H1 (cell line): ENCODE measurements at regions not wholly inside any gene's neighbourhood (a gene's known extent, or its start where the extent isn't known, plus 50 kb on each side); places are given as distances from the start of the nearest gene placed in this dataset.

Source experiments
- CTCF ChIA-PET: fragments of 300-600 bp; sonication (Branson Sonifier 250); formaldehyde crosslinking; loops from one replicate; lab custom pipeline; 2021; ENCODE audit not compliant: partially characterized antibody; lab: Charles Lee
- POLR2A ChIA-PET: fragments of 300-600 bp; sonication (Branson Sonifier 250); formaldehyde crosslinking; loops from one replicate; lab custom pipeline; 2021; ENCODE audit warnings: inconsistent platforms; ENCODE audit not compliant: partially characterized antibody; lab: Charles Lee
- DNase-seq, 2 experiments: peaks; one replicate each; pipeline versions ENCODE4 v3.0.0 to v3.0.0-alpha.2; 2010 to 2022; ENCODE audit warnings: low spot score in 2 of 2, low read depth in 1 of 2, mixed read lengths in 1 of 2
- FAIRE-seq: peaks from 2 replicates; lab custom pipeline; 2011; peaks lifted over from hg19 to GRCh38; lab: Jason Lieb, UNC
- H2AFZ ChIP-seq: 2 replicates; pipeline ENCODE4 v1.8.1; 2012; ENCODE audit warnings: low read length, inconsistent platforms
- H2AK5ac ChIP-seq: 2 replicates; pipeline ENCODE4 v1.6.1; 2013; ENCODE audit warnings: low read depth, low read length
- H2BK120ac ChIP-seq: replicated peaks from 2 replicates; pipeline ENCODE3; 2013; ENCODE audit warnings: low read depth, low read length, inconsistent platforms
- H2BK12ac ChIP-seq: 2 replicates; pipeline ENCODE4 v1.6.1; 2013; ENCODE audit warnings: low read depth, low read length
- H2BK15ac ChIP-seq: 2 replicates; pipeline ENCODE4 v1.6.1; 2013; ENCODE audit warnings: low read length
- H2BK20ac ChIP-seq: 2 replicates; pipeline ENCODE4 v1.6.1; 2013; ENCODE audit warnings: low read length
- H2BK5ac ChIP-seq: 2 replicates; pipeline ENCODE4 v1.6.1; 2013; ENCODE audit warnings: low read depth, low read length
- H3K14ac ChIP-seq: 2 replicates; pipeline ENCODE4 v1.6.1; 2013; ENCODE audit warnings: inconsistent platforms; ENCODE audit not compliant: insufficient read length
- H3K18ac ChIP-seq: 2 replicates; pipeline ENCODE4 v1.6.1; 2013; ENCODE audit warnings: low read length; ENCODE audit errors: extremely low read depth
- H3K23ac ChIP-seq: 2 replicates; pipeline ENCODE4 v1.6.1; 2013; ENCODE audit warnings: inconsistent platforms; ENCODE audit not compliant: insufficient read length
- H3K23me2 ChIP-seq: 2 replicates; pipeline ENCODE4 v1.6.1; 2013; ENCODE audit warnings: low read depth, low read length
- H3K27ac ChIP-seq: 2 replicates; pipeline ENCODE4 v1.6.1; 2011; ENCODE audit warnings: low read depth, low read length, inconsistent platforms
- H3K27me3 ChIP-seq, 4 experiments: replicated peaks in 1 of 4; 1 replicate in 1 of 4; 2 replicates in 3 of 4; pipeline versions ENCODE4 v1.6.1 to v1.8.1; 2011 to 2013; ENCODE audit warnings: low read length in 3 of 4, mild to moderate bottlenecking in 3 of 4, inconsistent platforms in 2 of 4, mixed read lengths in 2 of 4, moderate library complexity in 1 of 4; ENCODE audit not compliant: control insufficient read depth in 3 of 4, insufficient read depth in 3 of 4; ENCODE audit errors: extremely low read depth in 1 of 4
- H3K36me3 ChIP-seq, 4 experiments: 2 replicates each; pipeline versions ENCODE4 v1.6.1 to v1.8.1; 2011 to 2013; ENCODE audit warnings: mild to moderate bottlenecking in 4 of 4, low read length in 3 of 4, moderate library complexity in 2 of 4, control low read depth in 1 of 4, inconsistent platforms in 1 of 4; ENCODE audit not compliant: insufficient read depth in 4 of 4, control insufficient read depth in 2 of 4
- H3K4ac ChIP-seq: replicated peaks from 2 replicates; pipeline ENCODE3; 2013; ENCODE audit warnings: low read length, low read depth, mixed read lengths, inconsistent platforms; ENCODE audit not compliant: insufficient read length
- H3K4me1 ChIP-seq, 4 experiments: replicated peaks in 1 of 4; 1 replicate in 1 of 4; 2 replicates in 3 of 4; pipeline versions ENCODE4 v1.6.1 to v1.8.1; 2011 to 2013; ENCODE audit warnings: low read length in 3 of 4, inconsistent platforms in 2 of 4, mixed read lengths in 1 of 4; ENCODE audit not compliant: insufficient read depth in 4 of 4, control insufficient read depth in 3 of 4
- H3K4me2 ChIP-seq, 2 experiments: 2 replicates each; pipeline versions ENCODE4 v1.6.1 to v1.8.1; 2011 to 2013; ENCODE audit warnings: low read depth in 2 of 2, low read length in 2 of 2, control low read depth in 1 of 2, inconsistent platforms in 1 of 2, mild to moderate bottlenecking in 1 of 2; ENCODE audit not compliant: insufficient read depth in 1 of 2
- H3K4me3 ChIP-seq, 4 experiments: fragments of 200-600, 300-600 bp in 1 of 4; sonication (generic), shearing (Covaris generic), sonication (Bioruptor Twin) in 1 of 4; 2 replicates each; pipeline versions ENCODE4 v1.5.1 to v1.8.1; 2011 to 2016; ENCODE audit warnings: low read length in 4 of 4, low read depth in 3 of 4, control low read depth in 2 of 4, inconsistent platforms in 2 of 4, mild to moderate bottlenecking in 2 of 4, mixed read lengths in 1 of 4, moderate library complexity in 1 of 4; ENCODE audit not compliant: insufficient read depth in 2 of 4; ENCODE audit errors: extremely low read depth in 1 of 4
- H3K56ac ChIP-seq: replicated peaks from 2 replicates; pipeline ENCODE3; 2013; ENCODE audit warnings: low read depth, mild to moderate bottlenecking, mixed read lengths, low read length, inconsistent platforms; ENCODE audit not compliant: insufficient read length
- H3K79me1 ChIP-seq: 2 replicates; pipeline ENCODE4 v1.6.1; 2013; ENCODE audit warnings: low read depth, low read length, control low read depth
- H3K79me2 ChIP-seq, 2 experiments: 2 replicates each; pipeline versions ENCODE4 v1.6.1 to v1.8.1; 2012 to 2013; ENCODE audit warnings: low read length in 2 of 2, mild to moderate bottlenecking in 2 of 2, inconsistent platforms in 1 of 2; ENCODE audit not compliant: insufficient read depth in 2 of 2, control insufficient read depth in 1 of 2
- H3K9ac ChIP-seq, 4 experiments: replicated peaks in 1 of 4; 1 replicate in 1 of 4; 2 replicates in 3 of 4; pipeline versions ENCODE4 v1.6.1 to v1.8.1; 2011 to 2013; ENCODE audit warnings: low read depth in 3 of 4, low read length in 3 of 4, control low read depth in 2 of 4, mild to moderate bottlenecking in 2 of 4, moderate library complexity in 2 of 4, inconsistent platforms in 1 of 4; ENCODE audit errors: extremely low read depth in 1 of 4
- H3K9me3 ChIP-seq, 2 experiments: 2 replicates each; pipeline versions ENCODE4 v1.6.1 to v1.8.1; 2012 to 2013; ENCODE audit warnings: mild to moderate bottlenecking in 2 of 2, moderate library complexity in 2 of 2, control low read depth in 1 of 2, inconsistent platforms in 1 of 2, low read depth in 1 of 2, low read length in 1 of 2, mixed read lengths in 1 of 2; ENCODE audit not compliant: insufficient read depth in 2 of 2
- H4K20me1 ChIP-seq, 2 experiments: replicated peaks in 1 of 2; 2 replicates each; pipeline versions ENCODE3 to v1.8.1; 2011 to 2013; ENCODE audit warnings: inconsistent platforms in 2 of 2, low read length in 2 of 2, mild to moderate bottlenecking in 1 of 2; ENCODE audit not compliant: insufficient read depth in 2 of 2, control insufficient read depth in 1 of 2
- H4K5ac ChIP-seq: 2 replicates; pipeline ENCODE4 v1.6.1; 2013; ENCODE audit warnings: low read length, low read depth, mixed read lengths, inconsistent platforms; ENCODE audit not compliant: insufficient read length
- H4K8ac ChIP-seq: 2 replicates; pipeline ENCODE4 v1.8.0; 2013; ENCODE audit warnings: mild to moderate bottlenecking, moderate library complexity, low read length, inconsistent platforms; ENCODE audit not compliant: insufficient read depth; ENCODE audit errors: extremely low read depth
- H4K91ac ChIP-seq: replicated peaks from 2 replicates; pipeline ENCODE3; 2013; ENCODE audit warnings: low read length, mixed read lengths, inconsistent platforms; ENCODE audit not compliant: insufficient read length
- KDM1A ChIP-seq: fragments of 200-600, 300-600 bp; sonication (generic); IDR thresholded peaks from 2 replicates; pipeline ENCODE4 v1.7.1; 2016; ENCODE audit warnings: mild to moderate bottlenecking, low read length, borderline replicate concordance
- RXRA ChIP-seq: IDR thresholded peaks from 2 replicates; pipeline ENCODE4 v1.6.1; 2011; ENCODE audit warnings: low read depth, mild to moderate bottlenecking, low read length, moderate library complexity; ENCODE audit not compliant: insufficient read depth
- WGBS, 2 experiments: shearing (Covaris generic) in 1 of 2; methylation state at CpG; one replicate each; pipeline versions ENCODE4 v1.1.6 to v1.1.7; 2013 to 2015; ENCODE audit warnings: low lambda C conversion rate in 2 of 2, mixed read lengths in 2 of 2, inconsistent platforms in 1 of 2, low coverage in 1 of 2, missing lambda C conversion rate in 1 of 2; ENCODE audit not compliant: insufficient replicate concordance in 2 of 2, insufficient coverage in 1 of 2, insufficient read length in 1 of 2; ENCODE audit errors: extremely low coverage in 1 of 2, missing lambda C conversion rate in 1 of 2; 5-methylcytosine and 5-hydroxymethylcytosine counted together

DNA sequence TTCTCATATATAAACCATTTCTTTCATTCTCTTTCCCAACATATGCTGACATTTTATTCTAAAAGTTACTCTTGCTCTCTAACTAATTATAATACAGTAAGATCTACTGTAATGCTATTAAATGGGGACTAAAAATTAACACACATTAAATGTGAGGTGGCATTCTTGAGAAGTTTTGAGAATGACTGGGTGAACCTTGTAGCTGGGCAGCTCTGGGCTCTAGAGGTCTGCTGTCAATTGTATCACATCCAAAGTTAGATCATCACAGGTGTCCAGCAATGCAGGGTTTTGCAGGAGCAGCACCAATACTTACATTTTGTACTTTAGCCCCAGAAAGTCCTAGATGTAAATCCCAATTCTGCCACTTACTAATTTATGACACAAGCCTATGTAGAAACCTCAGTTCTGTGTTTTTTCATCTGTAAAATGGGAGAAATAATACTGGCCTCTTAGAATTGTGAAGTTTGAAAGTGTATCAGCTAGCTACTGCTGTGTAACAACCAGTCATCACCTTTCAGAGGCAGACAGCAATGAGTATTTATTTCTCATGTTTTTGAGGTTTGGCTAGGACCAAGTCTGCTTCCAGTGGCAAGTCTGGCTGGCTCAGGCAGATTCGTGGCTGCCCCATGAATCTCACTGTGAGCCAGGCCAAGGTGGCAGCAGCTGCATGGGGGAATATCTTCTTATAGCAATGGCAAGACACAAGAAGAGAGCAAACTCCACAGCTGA lies 79.6 kb upstream of the EMX2 start:
- H3K56ac ChIP-seq = no peak overlapping the region
- CTCF ChIA-PET = interaction anchor here (0.7 to 7.0 kb wide), 7 partner anchors 12 to 246 kb away, joined by 3 to 65 read pairs (median 8); no protein-coding TSS in a partner anchor
- H3K18ac ChIP-seq = no peak overlapping the region
- no peak overlapping the region for H2BK20ac ChIP-seq
- H2BK12ac ChIP-seq = no peak overlapping the region
- no peak overlapping the region for H4K91ac ChIP-seq
- no peak overlapping the region for H4K5ac ChIP-seq
- H3K4me2 ChIP-seq = no peak overlapping the region
- H3K79me2 ChIP-seq = no peaks in the 10 kb centered on the region; a peak in 1 of 4 replicates
- no peaks in the 10 kb centered on the region for H3K36me3 ChIP-seq
- no peak overlapping the region for H2BK15ac ChIP-seq
- H3K14ac ChIP-seq = no peak overlapping the region
- H2BK120ac ChIP-seq = no peak overlapping the region
- H4K8ac ChIP-seq = no peak overlapping the region
- no peaks in the 10 kb centered on the region for H4K20me1 ChIP-seq
- WGBS, 2 experiments = 95% methylated on average over 1 of the region's 1 CpG; no CpG with 5 or more reads in 1 of the 2 experiments
- H3K9me3 ChIP-seq = peaks cover 0 to 9% of the 10 kb centered on the region in 2 experiments; a peak in 1 of 4 replicates
- H3K9ac ChIP-seq = no peak overlapping the region
- TF ChIP-seq KDM1A (peak; percentile 62; the same call in 1 of the 2 replicates), RXRA (no peak)
- no peak overlapping the region for H3K27ac ChIP-seq
- H3K23ac ChIP-seq = no peak overlapping the region
- no peak overlapping the region for H3K4ac ChIP-seq
- H3K27me3 ChIP-seq = no peaks in the 10 kb centered on the region
- DNase-seq = no peak
- H2AFZ ChIP-seq = no peak overlapping the region
- POLR2A ChIA-PET = interaction anchor here (0.9 kb wide), 1 partner anchor 13 kb away, joined by 3 read pairs; no protein-coding TSS in a partner anchor
- H3K4me3 ChIP-seq = no peak overlapping the region
- no peak overlapping the region for H2BK5ac ChIP-seq
- H2AK5ac ChIP-seq = no peak overlapping the region
- no peaks in the 10 kb centered on the region for H3K79me1 ChIP-seq
- H3K23me2 ChIP-seq = no peaks in the 10 kb centered on the region
- FAIRE-seq = no peak
- peaks cover 0 to 13% (median 5%) of the 10 kb centered on the region in 4 experiments; a peak in 5 of 7 replicates for H3K4me1 ChIP-seq
